Heart left ventricle (tissue), 16 donors: ENCODE measurements at regions not wholly inside any gene's neighbourhood (a gene's known extent, or its start where the extent isn't known, plus 50 kb on each side); places are given as distances from the start of the nearest gene placed in this dataset.

Source experiments
- ATAC-seq, 4 donors: fragments of 200-7000 bp; cut with Tn5 transposase; one replicate each; pipeline ENCODE4 v1.9.1; 2020 to 2022; ENCODE audit warnings: moderate library complexity in 4 of 4, mild to moderate bottlenecking in 3 of 4, moderate number of reproducible peaks in 1 of 4
- DNase-seq, 5 donors: peaks; one replicate each; pipeline ENCODE4 v3.0.0-alpha.2; 2020
- H3K27ac ChIP-seq, 12 donors: fragments of 200-600 bp; sonication (generic) in 4 of 12; one replicate each; pipeline versions ENCODE4 v1.5.0 to v1.8.0; 2016 to 2022; ENCODE audit warnings: mild to moderate bottlenecking in 2 of 12
- H3K27me3 ChIP-seq, 9 donors: fragments of 200-600 bp; sonication (generic) in 2 of 9; one replicate each; pipeline versions ENCODE4 v1.5.1 to v1.8.0; 2016 to 2022; ENCODE audit warnings: mild to moderate bottlenecking in 3 of 9
- H3K36me3 ChIP-seq, 9 donors: fragments of 200-600 bp; sonication (generic) in 2 of 9; one replicate each; pipeline versions ENCODE4 v1.5.0 to v1.8.0; 2018 to 2022; ENCODE audit warnings: mild to moderate bottlenecking in 2 of 9
- H3K4me1 ChIP-seq, 12 donors: fragments of 200-600 bp; sonication (generic) in 4 of 12; one replicate each; pipeline versions ENCODE4 v1.5.0 to v1.8.0; 2016 to 2022; ENCODE audit warnings: mild to moderate bottlenecking in 3 of 12
- H3K4me3 ChIP-seq, 12 donors: fragments of 200-600 bp; sonication (generic) in 4 of 12; one replicate each; pipeline versions ENCODE4 v1.5.0 to v1.8.0; 2017 to 2022; ENCODE audit warnings: mild to moderate bottlenecking in 9 of 12, moderate library complexity in 4 of 12
- H3K9me3 ChIP-seq, 12 donors: fragments of 200-600 bp; sonication (generic) in 4 of 12; one replicate each; pipeline versions ENCODE4 v1.5.0 to v1.8.0; 2016 to 2022; ENCODE audit warnings: mild to moderate bottlenecking in 1 of 12
- POLR2A ChIP-seq, 2 donors: fragments of 450-650 bp; IDR thresholded peaks; one replicate each; pipeline ENCODE4 v1.6.1; 2017; ENCODE audit warnings: antibody characterized with exemption in 2 of 2, mild to moderate bottlenecking in 2 of 2, moderate library complexity in 2 of 2
- WGBS, 4 donors: extraction: QIAGEN DNeasy Blood & Tissue Kit in 2 of 4; methylation state at CpG; one replicate each; pipeline versions ENCODE4 v1.1.5 to v1.1.7; 2013 to 2018; 5-methylcytosine and 5-hydroxymethylcytosine counted together
- intact Hi-C, 10 donors: fragments of 100-400 bp; cut with DNase I; formaldehyde crosslinking; loops; one replicate each; pipeline versions ENCODE4 v1.11.1 to v1.14.2; 2022
- TF ChIP-seq, protein P1 (sequence below), 12 donors: fragments of 200-600 bp; sonication (generic) in 4 of 12; IDR thresholded peaks; one replicate each; pipeline versions ENCODE4 v1.5.0 to v1.8.0; 2018 to 2022; ENCODE audit warnings: antibody characterized with exemption in 12 of 12, mild to moderate bottlenecking in 5 of 12
- donor health status: ischemic (EF 13 %, LVEDD 7.1; RV severe dilation, severe dysfunction).
- donor health status: healthy with polysubstance abuse.
- donor health status: DM: no; HTN: yes; CAD: no.
- donor health status: DM: no; HTN: no; CAD: no.
- donor health status: ischemic (EF 25% LVEDD 6.9; RV normal size, moderate dysfunction).
- donor health status: ischemic (EF 25% LVEDD 5.7; RV mildly dilated, moderate dysfunction).
- donor health status: healthy.
- donor health status: DM: yes; HTN: yes; CAD: no.
- donor health status: ischemic (EF 35%, LVEDD 5.7; RV mildly dilated, moderate dysfunction).
- donor health status: nonischemic (EF 11% LVEDD 7.7; RV severe dilation, severe dysfunction).
- donor health status: DM: yes; HTN: yes; CAD: no.
- donor health status: PGD.
- donor health status: ischemic (EF 29% LVEDD 5.4; RV normal size, mild dysfunction).
- donor health status: nonischemic (EF 23%, LVEDD 6.1; RV moderate dilation, normal function).

DNA sequence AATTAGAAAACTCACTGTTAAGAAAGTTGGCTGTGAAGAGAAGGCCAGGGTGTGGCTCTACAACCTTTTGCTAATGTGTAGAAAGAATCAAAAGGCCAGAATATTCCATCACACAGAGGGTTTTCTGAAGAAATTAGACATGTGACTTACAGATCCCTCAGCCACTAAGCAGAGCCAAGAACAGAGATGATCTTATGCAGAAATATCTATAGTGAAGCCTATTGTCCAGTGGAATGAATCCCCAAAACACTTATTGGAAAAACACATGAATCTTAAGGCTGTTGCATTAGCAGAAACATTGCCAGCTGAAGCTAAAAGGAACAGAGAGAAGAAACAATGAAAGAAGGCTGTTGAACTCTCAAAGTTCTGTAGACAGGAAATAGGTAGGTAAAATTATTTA is 979.2 kb downstream of the MRPL39 start:
- Histone ChIP-seq H3K9me3 (peaks cover 0 to 8% (median 0%) of the 10 kb centered on the region in 12 donors), H3K4me3 (no peak overlapping the region), H3K36me3 (no peaks in the 10 kb centered on the region), H3K4me1 (no peaks in the 10 kb centered on the region), H3K27ac (no peak overlapping the region), H3K27me3 (no peaks in the 10 kb centered on the region)
- intact Hi-C loops = no loop called here
- TF ChIP-seq, protein P1, sequence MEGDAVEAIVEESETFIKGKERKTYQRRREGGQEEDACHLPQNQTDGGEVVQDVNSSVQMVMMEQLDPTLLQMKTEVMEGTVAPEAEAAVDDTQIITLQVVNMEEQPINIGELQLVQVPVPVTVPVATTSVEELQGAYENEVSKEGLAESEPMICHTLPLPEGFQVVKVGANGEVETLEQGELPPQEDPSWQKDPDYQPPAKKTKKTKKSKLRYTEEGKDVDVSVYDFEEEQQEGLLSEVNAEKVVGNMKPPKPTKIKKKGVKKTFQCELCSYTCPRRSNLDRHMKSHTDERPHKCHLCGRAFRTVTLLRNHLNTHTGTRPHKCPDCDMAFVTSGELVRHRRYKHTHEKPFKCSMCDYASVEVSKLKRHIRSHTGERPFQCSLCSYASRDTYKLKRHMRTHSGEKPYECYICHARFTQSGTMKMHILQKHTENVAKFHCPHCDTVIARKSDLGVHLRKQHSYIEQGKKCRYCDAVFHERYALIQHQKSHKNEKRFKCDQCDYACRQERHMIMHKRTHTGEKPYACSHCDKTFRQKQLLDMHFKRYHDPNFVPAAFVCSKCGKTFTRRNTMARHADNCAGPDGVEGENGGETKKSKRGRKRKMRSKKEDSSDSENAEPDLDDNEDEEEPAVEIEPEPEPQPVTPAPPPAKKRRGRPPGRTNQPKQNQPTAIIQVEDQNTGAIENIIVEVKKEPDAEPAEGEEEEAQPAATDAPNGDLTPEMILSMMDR (IDR thresholded peaks at IDR 0.05) = no peak
- TF ChIP-seq POLR2A (IDR thresholded peaks at IDR 0.05) = no peak
- DNase-seq (no peak), ATAC-seq (no peak)

DNA sequence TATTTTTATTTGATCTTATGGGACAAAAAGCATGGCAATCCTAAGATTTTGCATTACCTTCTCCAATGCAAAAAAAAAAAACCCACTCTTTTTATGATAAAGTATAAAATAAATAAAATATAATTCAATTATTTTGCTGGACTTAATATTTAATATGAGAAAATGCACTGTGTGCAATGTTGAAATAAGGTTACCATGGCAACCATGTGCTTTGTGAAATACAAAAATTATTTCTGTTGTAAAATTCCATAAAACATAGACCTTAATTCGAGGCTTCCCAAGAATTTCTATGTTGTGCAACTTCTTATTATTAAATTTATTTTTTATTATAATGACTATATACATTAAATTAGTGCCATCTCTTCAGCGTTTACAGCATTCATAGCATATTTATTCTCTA is 989.5 kb downstream of the MRPL39 start:
- TF ChIP-seq, protein P1 (IDR thresholded peaks at IDR 0.05) = no peak
- no peak for TF ChIP-seq POLR2A (IDR thresholded peaks at IDR 0.05)
- ATAC-seq (no peak), DNase-seq (no peak)
- Histone ChIP-seq H3K4me1 (no peaks in the 10 kb centered on the region), H3K36me3 (no peaks in the 10 kb centered on the region), H3K4me3 (no peak overlapping the region), H3K27ac (no peak overlapping the region), H3K9me3 (peaks cover 0 to 14% (median 0%) of the 10 kb centered on the region in 12 donors), H3K27me3 (no peaks in the 10 kb centered on the region)
- intact Hi-C loops = no loop called here
- 65 to 76% (median 71%) methylated on average over 2 of the region's 2 CpGs for WGBS, 4 donors

DNA sequence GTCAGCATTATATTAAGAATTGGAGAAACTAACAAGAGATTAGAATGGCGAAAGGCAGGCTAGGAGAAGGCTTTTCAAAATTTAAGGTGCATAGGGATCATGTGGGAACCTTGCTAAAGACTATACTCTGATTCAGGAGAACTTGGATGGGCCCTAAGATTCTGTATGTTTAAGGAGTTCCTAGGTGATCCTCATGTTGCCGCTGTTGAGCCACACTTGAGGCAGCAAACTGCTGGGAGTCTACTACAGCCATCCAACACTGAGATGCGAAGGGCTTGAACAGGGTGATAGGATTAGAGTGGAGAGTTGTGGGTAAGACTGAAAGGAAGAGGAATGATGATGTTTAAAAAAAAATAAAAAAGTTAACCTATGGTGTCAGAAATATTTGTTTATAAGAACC is 1013.2 kb downstream of the MRPL39 start:
- H3K9me3 ChIP-seq = no peaks in the 10 kb centered on the region
- DNase-seq (no peak), ATAC-seq (no peak)
- no peaks in the 10 kb centered on the region for H3K4me1 ChIP-seq
- H3K4me3 ChIP-seq = no peak overlapping the region
- WGBS, 4 donors = 75 to 86% (median 80%) methylated on average over 3 of the region's 3 CpGs
- no peaks in the 10 kb centered on the region for H3K36me3 ChIP-seq
- no peaks in the 10 kb centered on the region for H3K27me3 ChIP-seq
- intact Hi-C loops = no loop called here
- no peak overlapping the region for H3K27ac ChIP-seq
- TF ChIP-seq, protein P1 (IDR thresholded peaks at IDR 0.05) = no peak
- TF ChIP-seq POLR2A (IDR thresholded peaks at IDR 0.05) = no peak

DNA sequence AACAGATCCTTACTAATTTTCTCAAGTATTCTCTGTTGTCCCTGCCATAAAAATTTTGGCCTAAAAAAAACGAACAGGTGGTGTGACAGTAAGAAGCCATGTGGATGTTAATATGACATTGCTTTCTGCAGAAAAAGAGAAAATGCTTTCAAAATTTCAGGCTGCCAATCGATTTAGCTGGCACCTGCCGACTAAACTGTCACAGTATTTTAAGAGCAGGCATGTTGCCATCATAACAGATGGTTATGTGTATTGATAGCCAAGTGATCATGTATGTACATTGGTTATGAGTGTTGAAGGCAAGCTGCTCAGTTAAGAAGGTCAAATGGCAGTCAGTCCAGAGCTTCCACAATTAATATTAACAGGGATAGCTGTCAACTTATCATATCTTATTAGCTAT is 1017.0 kb downstream of the MRPL39 start:
- no peak overlapping the region for H3K4me3 ChIP-seq
- intact Hi-C loops = no loop called here
- no peaks in the 10 kb centered on the region for H3K36me3 ChIP-seq
- DNase-seq (no peak), ATAC-seq (no peak)
- TF ChIP-seq, protein P1 (IDR thresholded peaks at IDR 0.05) = no peak
- no peak for TF ChIP-seq POLR2A (IDR thresholded peaks at IDR 0.05)
- no peaks in the 10 kb centered on the region for H3K9me3 ChIP-seq
- WGBS, 4 donors = 46 to 57% (median 56%) methylated on average over 3 of the region's 3 CpGs
- H3K27me3 ChIP-seq = no peaks in the 10 kb centered on the region
- no peak overlapping the region for H3K27ac ChIP-seq
- no peaks in the 10 kb centered on the region for H3K4me1 ChIP-seq
